ENCODE measurements at regions not wholly inside any gene's neighbourhood (a gene's known extent, or its start where the extent isn't known, plus 50 kb on each side); places are given as distances from the start of the nearest gene placed in this dataset.
A peak's percentile ranks its signal among the peaks of the same experiment; 100 is the strongest.

GRCh38 chr1:204760757-204761156 is 75.2 kb upstream of the LRRN2 start:
- Histone ChIP-seq H3K36me3 (ENCODE audit: control insufficient read depth in 1 of 2, insufficient read depth in 2 of 2, low read length in 2 of 2) (no peaks in the 10 kb centered on the region), H3K9me3 (ENCODE audit: control insufficient read depth in 1 of 2, insufficient read depth in 1 of 2, low read depth in 1 of 2, low read length in 2 of 2) (no peaks in the 10 kb centered on the region), H3K4me2 (ENCODE audit: low read length) (peak overlapping the region; percentile 39), H3K4me3 (replicated peaks in 1 of 2; ENCODE audit: low read depth in 1 of 2, low read length in 2 of 2) (no peak overlapping the region), H3K4me1 (ENCODE audit: control insufficient read depth in 1 of 2, insufficient read depth in 2 of 2, low read length in 2 of 2) (peaks cover 8 to 26% of the 10 kb centered on the region in 2 experiments; a peak in 3 of 4 replicates), H3K79me2 (ENCODE audit: insufficient read depth, low read length) (no peaks in the 10 kb centered on the region), H3K9ac (ENCODE audit: low read length) (no peak overlapping the region), H2AFZ (ENCODE audit: low read depth, low read length, poor library complexity, severe bottlenecking) (peak overlapping the region; percentile 59), H4K20me1 (ENCODE audit: insufficient read depth) (no peaks in the 10 kb centered on the region), H3K27ac (ENCODE audit: low read depth, low read length) (no peak overlapping the region), H3K9me2 (ENCODE audit: insufficient read depth) (no peaks in the 10 kb centered on the region), H3K27me3 (ENCODE audit: insufficient read depth, low read length) (no peaks in the 10 kb centered on the region)
- POLR2A ChIA-PET: interaction anchor here (1.9 kb wide), 1 partner anchor 9 kb away, joined by 5 read pairs; no protein-coding TSS in a partner anchor
- RAD21 ChIA-PET (ENCODE audit: low non-redundant PET in 1 of 2, low total read pairs in 2 of 2, uncharacterized antibody in 2 of 2, unreplicated experiment in 2 of 2): no interaction called here
- no peak for TF ChIP-seq CEBPB (IDR thresholded peaks at IDR 0.05; ENCODE audit: low read depth)
- CTCF ChIA-PET: interaction anchor here (0.8 to 2.5 kb wide), 6 partner anchors 9 to 195 kb away, joined by 3 to 18 read pairs (median 6); no protein-coding TSS in a partner anchor
- DNase-seq (ENCODE audit: low read depth, low spot score) (no peak), ATAC-seq (no peak)
- no TSS peak for BruUV-seq (replicated peaks)
- intact Hi-C loops (cut with micrococcal nuclease): no loop called here

GRCh38 chr1:204763773-204764427 is 78.4 kb upstream of the LRRN2 start:
- ChIA-PET RAD21 (ENCODE audit: low non-redundant PET in 1 of 2, low total read pairs in 2 of 2, uncharacterized antibody in 2 of 2, unreplicated experiment in 2 of 2) (interaction anchor here (0.8 to 1.9 kb wide), 7 partner anchors 12 to 198 kb away, joined by 3 to 9 read pairs (median 4); no protein-coding TSS in a partner anchor), CTCF (interaction anchor here (0.6 to 2.2 kb wide), 26 partner anchors 8 to 365 kb away, joined by 3 to 35 read pairs (median 5); partner anchors contain the start of gene MDM4), POLR2A (interaction anchor here (1.2 kb wide), 1 partner anchor 17 kb away, joined by 3 read pairs; no protein-coding TSS in a partner anchor)
- DNase-seq (ENCODE audit: low read depth, low spot score): peak; percentile 52
- H3K9me3 ChIP-seq (ENCODE audit: control insufficient read depth in 1 of 2, insufficient read depth in 1 of 2, low read depth in 1 of 2, low read length in 2 of 2): no peaks in the 10 kb centered on the region
- intact Hi-C loops (cut with micrococcal nuclease): loop anchor here (2.0 kb wide), 1 partner anchor 199 kb away; no protein-coding TSS in a partner anchor
- H3K9me2 ChIP-seq (ENCODE audit: insufficient read depth): no peaks in the 10 kb centered on the region
- no peaks in the 10 kb centered on the region for H3K79me2 ChIP-seq (ENCODE audit: insufficient read depth, low read length)
- ATAC-seq: peak; percentile 99
- peaks cover 9% of the 10 kb centered on the region; the same call in 1 of the 2 replicates for H3K27me3 ChIP-seq (ENCODE audit: insufficient read depth, low read length)
- peak overlapping the region; percentile 68 for H3K4me2 ChIP-seq (ENCODE audit: low read length)
- no peaks in the 10 kb centered on the region for H3K36me3 ChIP-seq (ENCODE audit: control insufficient read depth in 1 of 2, insufficient read depth in 2 of 2, low read length in 2 of 2)
- no peaks in the 10 kb centered on the region for H4K20me1 ChIP-seq (ENCODE audit: insufficient read depth)
- H3K27ac ChIP-seq (ENCODE audit: low read depth, low read length): no peak overlapping the region
- peak overlapping the region; percentile 93 for H2AFZ ChIP-seq (ENCODE audit: low read depth, low read length, poor library complexity, severe bottlenecking)
- H3K4me1 ChIP-seq (ENCODE audit: control insufficient read depth in 1 of 2, insufficient read depth in 2 of 2, low read length in 2 of 2): peaks cover 8 to 26% of the 10 kb centered on the region in 2 experiments; a peak in 3 of 4 replicates
- H3K9ac ChIP-seq (ENCODE audit: low read length): no peak overlapping the region
- H3K4me3 ChIP-seq (replicated peaks in 1 of 2; ENCODE audit: low read depth in 1 of 2, low read length in 2 of 2): no peak overlapping the region; a peak in 1 of 4 replicates
- no TSS peak for BruUV-seq (replicated peaks)
- TF ChIP-seq TCF7L2 (IDR thresholded peaks at IDR 0.05; ENCODE audit: borderline replicate concordance, extremely low read depth, insufficient read depth, insufficient read length): no peak
- no peak for TF ChIP-seq CEBPB (IDR thresholded peaks at IDR 0.05; ENCODE audit: low read depth)
- TF ChIP-seq, protein P1, sequence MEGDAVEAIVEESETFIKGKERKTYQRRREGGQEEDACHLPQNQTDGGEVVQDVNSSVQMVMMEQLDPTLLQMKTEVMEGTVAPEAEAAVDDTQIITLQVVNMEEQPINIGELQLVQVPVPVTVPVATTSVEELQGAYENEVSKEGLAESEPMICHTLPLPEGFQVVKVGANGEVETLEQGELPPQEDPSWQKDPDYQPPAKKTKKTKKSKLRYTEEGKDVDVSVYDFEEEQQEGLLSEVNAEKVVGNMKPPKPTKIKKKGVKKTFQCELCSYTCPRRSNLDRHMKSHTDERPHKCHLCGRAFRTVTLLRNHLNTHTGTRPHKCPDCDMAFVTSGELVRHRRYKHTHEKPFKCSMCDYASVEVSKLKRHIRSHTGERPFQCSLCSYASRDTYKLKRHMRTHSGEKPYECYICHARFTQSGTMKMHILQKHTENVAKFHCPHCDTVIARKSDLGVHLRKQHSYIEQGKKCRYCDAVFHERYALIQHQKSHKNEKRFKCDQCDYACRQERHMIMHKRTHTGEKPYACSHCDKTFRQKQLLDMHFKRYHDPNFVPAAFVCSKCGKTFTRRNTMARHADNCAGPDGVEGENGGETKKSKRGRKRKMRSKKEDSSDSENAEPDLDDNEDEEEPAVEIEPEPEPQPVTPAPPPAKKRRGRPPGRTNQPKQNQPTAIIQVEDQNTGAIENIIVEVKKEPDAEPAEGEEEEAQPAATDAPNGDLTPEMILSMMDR (IDR thresholded peaks at IDR 0.05 in 2 of 3, conservative IDR thresholded peaks at IDR 0.05 in 1 of 3; ENCODE audit: borderline replicate concordance in 1 of 3, insufficient read depth in 1 of 3, low read depth in 2 of 3, low read length in 2 of 3): peak; percentile 91 to 95 (median 94)
- no peak for TF ChIP-seq EZH2 (IDR thresholded peaks at IDR 0.05)
- TF ChIP-seq SP1 (IDR thresholded peaks at IDR 0.05; ENCODE audit: low read depth): no peak
- TF ChIP-seq JUND (IDR thresholded peaks at IDR 0.05): no peak
- no peak for TF ChIP-seq ZFX (IDR thresholded peaks at IDR 0.05)
- TF ChIP-seq, protein P2, sequence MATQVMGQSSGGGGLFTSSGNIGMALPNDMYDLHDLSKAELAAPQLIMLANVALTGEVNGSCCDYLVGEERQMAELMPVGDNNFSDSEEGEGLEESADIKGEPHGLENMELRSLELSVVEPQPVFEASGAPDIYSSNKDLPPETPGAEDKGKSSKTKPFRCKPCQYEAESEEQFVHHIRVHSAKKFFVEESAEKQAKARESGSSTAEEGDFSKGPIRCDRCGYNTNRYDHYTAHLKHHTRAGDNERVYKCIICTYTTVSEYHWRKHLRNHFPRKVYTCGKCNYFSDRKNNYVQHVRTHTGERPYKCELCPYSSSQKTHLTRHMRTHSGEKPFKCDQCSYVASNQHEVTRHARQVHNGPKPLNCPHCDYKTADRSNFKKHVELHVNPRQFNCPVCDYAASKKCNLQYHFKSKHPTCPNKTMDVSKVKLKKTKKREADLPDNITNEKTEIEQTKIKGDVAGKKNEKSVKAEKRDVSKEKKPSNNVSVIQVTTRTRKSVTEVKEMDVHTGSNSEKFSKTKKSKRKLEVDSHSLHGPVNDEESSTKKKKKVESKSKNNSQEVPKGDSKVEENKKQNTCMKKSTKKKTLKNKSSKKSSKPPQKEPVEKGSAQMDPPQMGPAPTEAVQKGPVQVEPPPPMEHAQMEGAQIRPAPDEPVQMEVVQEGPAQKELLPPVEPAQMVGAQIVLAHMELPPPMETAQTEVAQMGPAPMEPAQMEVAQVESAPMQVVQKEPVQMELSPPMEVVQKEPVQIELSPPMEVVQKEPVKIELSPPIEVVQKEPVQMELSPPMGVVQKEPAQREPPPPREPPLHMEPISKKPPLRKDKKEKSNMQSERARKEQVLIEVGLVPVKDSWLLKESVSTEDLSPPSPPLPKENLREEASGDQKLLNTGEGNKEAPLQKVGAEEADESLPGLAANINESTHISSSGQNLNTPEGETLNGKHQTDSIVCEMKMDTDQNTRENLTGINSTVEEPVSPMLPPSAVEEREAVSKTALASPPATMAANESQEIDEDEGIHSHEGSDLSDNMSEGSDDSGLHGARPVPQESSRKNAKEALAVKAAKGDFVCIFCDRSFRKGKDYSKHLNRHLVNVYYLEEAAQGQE (IDR thresholded peaks at IDR 0.05; ENCODE audit: low read depth): no peak
- peak; percentile 72; the same call in 1 of the 2 replicates for TF ChIP-seq CBX3 (IDR thresholded peaks at IDR 0.05; ENCODE audit: low read depth)
- TF ChIP-seq POLR2AphosphoS5 (IDR thresholded peaks at IDR 0.05; ENCODE audit: low read depth, low read length): 0 out of 2 replicates have a peak, but pooled peaks have one; percentile 27
- TF ChIP-seq, protein P3, sequence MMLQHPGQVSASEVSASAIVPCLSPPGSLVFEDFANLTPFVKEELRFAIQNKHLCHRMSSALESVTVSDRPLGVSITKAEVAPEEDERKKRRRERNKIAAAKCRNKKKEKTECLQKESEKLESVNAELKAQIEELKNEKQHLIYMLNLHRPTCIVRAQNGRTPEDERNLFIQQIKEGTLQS (IDR thresholded peaks at IDR 0.05): no peak
- no peak for TF ChIP-seq EZH2phosphoT487 (IDR thresholded peaks at IDR 0.05; ENCODE audit: borderline replicate concordance)
- no peak for TF ChIP-seq POLR2A (IDR thresholded peaks at IDR 0.05; ENCODE audit: borderline replicate concordance, extremely low read depth, insufficient read depth, insufficient read length)
